DOHH2 (cell line): ENCODE measurements at regions not wholly inside any gene's neighbourhood (a gene's known extent, or its start where the extent isn't known, plus 50 kb on each side); places are given as distances from the start of the nearest gene placed in this dataset.
"Not testable (repeated sequence)": the region's sequence is repeated elsewhere in the genome, so short reads cannot be mapped to it uniquely, and the experiment has no call there.

Experiments
- EZH2phosphoT487 ChIP-seq: fragments of 200-600 bp; sonication (generic); IDR thresholded peaks from 2 replicates; pipeline ENCODE4 v1.6.1; 2017; ENCODE audit warnings: borderline replicate concordance, mild to moderate bottlenecking, antibody characterized with exemption, low read length, moderate library complexity, mixed read lengths
- TF ChIP-seq, protein P1 (sequence below): fragments of 200-600 bp; sonication (generic); IDR thresholded peaks from one replicate; pipeline ENCODE4 v1.5.1; 2014; ENCODE audit warnings: antibody characterized with exemption, mild to moderate bottlenecking, low read depth, low read length; ENCODE audit not compliant: poor library complexity, severe bottlenecking

DNA sequence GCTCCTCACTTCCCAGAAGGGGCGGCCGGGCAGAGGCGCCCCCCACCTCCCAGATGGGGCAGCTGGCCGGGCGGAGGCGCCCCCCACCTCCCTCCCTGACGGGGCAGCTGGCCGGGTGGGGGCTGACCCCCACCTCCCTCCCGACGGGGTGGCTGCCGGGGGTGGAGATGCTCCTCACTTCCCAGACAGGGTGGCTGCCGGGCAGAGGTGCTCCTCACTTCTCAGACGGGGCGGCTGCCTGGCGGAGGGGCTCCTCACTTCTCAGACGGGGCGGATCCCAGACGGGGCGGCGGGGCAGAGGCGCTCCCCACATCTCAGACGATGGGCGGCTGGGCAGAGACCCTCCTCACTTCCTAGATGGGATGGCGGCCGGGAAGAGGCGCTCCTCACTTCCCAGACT lies 177.4 kb upstream of the FLRT2 start:
- TF ChIP-seq, protein P1, sequence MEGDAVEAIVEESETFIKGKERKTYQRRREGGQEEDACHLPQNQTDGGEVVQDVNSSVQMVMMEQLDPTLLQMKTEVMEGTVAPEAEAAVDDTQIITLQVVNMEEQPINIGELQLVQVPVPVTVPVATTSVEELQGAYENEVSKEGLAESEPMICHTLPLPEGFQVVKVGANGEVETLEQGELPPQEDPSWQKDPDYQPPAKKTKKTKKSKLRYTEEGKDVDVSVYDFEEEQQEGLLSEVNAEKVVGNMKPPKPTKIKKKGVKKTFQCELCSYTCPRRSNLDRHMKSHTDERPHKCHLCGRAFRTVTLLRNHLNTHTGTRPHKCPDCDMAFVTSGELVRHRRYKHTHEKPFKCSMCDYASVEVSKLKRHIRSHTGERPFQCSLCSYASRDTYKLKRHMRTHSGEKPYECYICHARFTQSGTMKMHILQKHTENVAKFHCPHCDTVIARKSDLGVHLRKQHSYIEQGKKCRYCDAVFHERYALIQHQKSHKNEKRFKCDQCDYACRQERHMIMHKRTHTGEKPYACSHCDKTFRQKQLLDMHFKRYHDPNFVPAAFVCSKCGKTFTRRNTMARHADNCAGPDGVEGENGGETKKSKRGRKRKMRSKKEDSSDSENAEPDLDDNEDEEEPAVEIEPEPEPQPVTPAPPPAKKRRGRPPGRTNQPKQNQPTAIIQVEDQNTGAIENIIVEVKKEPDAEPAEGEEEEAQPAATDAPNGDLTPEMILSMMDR: not testable (repeated sequence)
- not testable (repeated sequence) for TF ChIP-seq EZH2phosphoT487
